DMS 273 treated with DMSO at 0.1 percent for 48 hours (cell line): ENCODE measurements at regions not wholly inside any gene's neighbourhood (a gene's known extent, or its start where the extent isn't known, plus 50 kb on each side); places are given as distances from the start of the nearest gene placed in this dataset.
"Not testable (repeated sequence)": the region's sequence is repeated elsewhere in the genome, so short reads cannot be mapped to it uniquely, and the experiment has no call there.

Experiments
- DNase-seq: peaks from one replicate; lab custom pipeline; 2025; lab: John Stamatoyannopoulos, UW

DNA sequence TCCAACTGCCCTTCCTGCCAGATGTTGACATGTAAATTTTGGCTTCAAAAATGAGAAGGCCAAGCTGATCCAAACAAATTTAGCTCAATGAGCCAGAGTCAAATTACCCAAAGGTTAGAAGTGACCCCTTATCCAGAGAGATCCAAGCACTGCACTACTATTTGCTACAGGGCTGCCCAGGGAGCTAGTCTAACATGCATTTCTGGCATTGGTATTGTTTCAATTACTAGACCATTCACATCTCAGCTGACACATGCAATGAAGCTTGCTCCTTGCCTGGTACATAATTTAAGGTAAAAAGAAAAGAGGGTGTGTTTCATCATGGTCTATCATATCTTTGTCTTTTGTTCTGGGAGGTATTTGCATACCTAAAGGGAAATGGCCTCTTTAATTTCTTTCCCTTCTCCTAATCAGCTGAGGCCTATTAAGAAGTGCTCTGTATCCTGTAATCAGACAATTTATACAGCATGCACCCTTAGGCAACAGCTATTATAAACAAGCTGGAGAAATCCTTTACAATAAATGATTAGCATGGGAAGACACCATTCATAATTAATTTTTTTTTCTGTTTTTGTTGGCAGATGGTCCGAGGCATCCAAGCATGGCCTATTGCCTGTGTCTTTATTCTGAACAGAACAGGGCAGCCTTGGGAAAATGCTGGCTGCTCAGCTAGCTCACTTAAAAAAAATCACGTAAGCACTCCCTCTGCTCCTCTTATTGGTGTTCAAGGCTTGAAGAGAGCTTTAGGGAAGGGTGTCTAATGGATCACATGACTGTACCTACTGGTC lies 161.5 kb upstream of the SALL1 start:
- DNase-seq: no peak

DNA sequence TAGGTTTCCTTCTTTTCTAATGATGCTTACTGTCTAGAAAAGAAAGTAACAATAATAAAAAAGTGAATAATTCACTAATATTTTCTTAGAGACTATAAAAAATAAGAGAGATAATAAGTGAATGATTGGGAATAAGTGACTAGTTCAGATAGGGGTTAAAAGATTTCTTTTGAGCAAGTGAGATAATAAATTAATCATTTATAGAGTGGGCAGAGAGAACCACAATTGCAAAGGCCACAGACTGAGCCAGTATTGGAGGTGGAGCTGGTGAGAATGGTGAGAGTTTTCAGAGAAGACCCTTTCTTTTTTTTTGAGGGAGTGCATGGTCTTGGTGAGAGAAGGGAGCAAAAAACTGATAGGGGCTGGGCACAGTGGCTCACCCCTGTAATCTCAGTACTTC lies 159.1 kb upstream of the SALL1 start:
- DNase-seq: no peak

DNA sequence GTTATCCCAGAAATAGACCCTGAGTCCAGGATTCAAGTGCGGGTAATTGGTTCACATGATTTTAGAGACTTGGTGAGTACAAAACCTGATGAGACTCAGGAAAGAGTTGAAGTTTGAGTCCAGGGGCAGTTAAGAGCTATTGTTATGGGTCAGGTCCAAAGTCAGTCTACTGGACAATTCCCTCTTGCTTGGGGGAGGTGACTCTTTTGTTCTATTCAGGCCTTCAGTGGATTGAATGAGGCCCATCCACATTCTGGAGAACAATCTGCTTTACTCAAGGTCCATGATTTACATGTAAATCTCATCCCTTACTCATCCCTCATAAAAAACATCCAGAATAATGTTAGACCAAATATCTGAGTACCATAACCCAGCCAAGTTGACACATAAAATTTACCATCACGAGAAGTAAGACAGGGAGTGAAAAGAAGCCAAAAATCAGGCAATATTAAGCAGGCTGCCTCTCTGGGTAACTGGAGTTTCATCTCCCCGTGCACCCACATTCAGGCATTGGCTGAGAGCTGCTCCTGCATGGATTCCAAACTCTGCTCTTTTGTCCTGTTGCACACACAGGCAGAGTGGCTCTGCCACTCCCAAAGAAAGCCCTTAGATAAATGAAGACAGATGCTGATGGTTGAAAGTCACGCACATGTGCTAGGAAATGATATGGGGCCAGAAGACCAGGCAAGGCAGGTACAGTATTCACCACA lies 156.0 kb upstream of the SALL1 start:
- DNase-seq: no peak

DNA sequence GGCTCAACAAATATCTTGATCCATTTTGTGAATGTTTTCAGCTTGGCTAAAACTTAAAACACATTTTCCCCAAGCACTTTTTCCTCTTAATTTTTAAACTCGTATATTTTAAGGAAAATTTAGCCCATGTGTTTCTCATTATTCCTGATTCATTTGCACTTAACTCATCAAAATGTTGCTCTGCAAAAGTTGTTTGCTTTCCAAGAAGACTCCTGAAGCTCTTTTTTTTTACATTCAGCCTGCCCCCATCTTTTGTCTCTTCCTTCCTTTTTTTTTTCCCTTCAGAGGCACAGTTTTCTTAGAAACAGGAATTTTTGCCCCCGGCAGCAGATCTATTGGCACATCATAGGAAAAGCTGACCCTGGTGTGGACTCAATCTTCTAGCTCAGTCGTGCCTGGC lies 155.0 kb upstream of the SALL1 start:
- DNase-seq: no peak

DNA sequence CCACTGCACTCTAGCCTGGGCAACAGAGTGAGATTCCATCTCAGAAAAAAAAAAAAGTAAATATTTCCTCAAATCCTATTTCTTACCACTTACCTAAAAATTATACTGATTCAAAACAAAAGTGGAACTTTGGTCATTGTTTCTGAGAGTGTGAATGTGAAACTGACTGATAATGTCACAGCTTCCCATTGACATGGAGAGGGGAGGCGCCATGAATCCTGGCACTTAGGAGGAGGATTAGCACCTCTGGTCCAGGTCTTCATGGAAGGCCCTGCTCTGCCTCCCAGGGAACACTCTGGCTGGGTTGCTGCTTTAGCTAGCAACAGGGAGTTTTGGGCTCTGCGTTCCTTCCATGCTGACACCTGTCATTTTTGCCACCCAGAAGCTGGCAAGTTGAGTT lies 154.3 kb upstream of the SALL1 start:
- DNase-seq: no peak

DNA sequence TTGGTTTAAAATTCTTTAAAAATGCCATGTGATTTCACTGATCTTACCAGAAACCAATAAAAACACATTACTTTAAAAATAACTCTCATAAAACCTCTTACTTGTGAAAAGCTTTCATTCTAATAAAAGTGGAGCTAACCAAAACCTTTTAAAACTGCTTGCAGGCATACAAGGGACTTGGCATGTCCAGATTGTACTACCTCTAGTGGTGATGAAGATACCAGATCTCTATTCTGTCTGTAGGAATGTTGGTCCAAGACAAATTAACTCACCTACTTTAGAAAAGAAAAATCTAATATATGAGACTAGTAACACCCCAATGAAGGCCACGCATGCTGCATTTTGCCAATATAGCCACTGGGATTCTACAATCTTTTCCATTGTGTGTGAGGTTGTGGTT lies 151.0 kb upstream of the SALL1 start:
- no peak for DNase-seq

DNA sequence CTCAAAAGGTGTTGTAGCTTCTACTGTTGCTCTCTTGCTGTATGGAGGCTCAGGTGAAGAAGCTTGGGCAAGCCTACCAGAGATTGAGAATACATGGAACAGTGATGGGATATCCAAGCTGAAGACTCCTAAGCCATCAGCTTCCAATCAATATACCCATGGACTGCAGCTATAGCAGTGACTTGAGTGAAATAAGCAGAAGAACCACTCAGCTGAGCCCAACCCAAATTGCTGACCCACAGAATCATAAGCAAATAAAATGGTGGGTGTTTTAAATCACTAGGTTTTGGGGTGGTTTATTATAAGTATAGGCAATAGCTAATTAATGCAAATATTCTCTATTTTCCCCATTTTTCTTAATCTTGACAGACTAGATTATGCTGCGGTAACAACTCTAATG lies 147.7 kb upstream of the SALL1 start:
- DNase-seq: no peak

DNA sequence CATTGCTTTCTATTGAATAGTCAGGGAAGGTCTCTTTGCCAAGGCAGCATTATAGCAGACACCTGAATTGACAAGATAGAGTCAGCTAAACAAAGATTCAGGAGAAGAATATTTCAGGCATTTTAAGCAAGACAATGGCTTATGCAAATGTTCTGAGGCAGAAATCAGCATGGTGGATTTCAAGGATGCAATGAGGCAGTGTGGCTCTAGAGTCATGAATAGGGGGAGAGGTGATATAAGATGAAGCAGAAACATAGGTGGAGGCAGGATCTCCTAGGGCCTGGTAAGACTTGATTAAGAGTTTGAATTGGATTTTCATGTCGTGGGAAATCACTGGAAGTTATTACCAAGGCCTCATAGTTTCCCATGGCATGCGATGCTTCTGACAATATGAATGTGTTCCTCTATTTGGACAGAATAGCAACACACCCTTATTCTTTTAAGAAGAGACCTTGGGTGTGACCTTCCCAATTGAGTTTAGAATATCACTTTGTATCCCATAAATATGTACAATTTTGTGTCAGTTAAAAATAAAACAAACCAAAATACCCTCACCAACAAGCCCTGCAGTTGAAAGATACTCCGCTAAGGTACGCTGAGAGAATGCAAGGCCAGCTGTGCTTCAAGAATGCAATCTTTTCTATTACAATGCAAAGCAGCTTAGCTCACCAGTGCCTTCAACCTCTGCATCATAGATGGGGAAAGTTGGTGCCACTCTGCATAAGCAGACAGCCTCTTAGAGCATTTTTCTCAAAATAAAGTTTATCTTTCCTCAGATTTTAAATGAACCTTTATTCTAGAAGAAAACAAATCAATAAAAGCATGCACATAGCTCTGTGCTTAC lies 139.6 kb upstream of the SALL1 start:
- DNase-seq: no peak

DNA sequence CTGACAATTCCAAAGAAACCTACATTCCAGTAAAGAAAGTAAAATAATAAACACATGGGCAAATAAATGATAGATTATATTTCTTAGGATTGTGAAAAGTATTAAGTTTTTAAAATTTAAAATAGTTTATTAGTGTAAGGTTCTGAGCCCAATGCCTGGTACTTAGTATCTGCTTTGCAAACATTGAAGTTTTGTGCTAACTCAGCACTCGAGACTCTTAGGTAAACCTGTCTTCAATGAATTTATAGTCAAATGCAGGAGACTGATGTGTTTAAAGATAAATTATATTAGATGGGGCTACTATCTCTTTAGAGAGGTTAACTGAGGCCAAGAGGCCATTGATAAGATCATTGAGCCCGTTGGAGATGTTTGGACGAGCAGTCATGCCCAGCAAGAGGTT lies 138.3 kb upstream of the SALL1 start:
- no peak for DNase-seq

DNA sequence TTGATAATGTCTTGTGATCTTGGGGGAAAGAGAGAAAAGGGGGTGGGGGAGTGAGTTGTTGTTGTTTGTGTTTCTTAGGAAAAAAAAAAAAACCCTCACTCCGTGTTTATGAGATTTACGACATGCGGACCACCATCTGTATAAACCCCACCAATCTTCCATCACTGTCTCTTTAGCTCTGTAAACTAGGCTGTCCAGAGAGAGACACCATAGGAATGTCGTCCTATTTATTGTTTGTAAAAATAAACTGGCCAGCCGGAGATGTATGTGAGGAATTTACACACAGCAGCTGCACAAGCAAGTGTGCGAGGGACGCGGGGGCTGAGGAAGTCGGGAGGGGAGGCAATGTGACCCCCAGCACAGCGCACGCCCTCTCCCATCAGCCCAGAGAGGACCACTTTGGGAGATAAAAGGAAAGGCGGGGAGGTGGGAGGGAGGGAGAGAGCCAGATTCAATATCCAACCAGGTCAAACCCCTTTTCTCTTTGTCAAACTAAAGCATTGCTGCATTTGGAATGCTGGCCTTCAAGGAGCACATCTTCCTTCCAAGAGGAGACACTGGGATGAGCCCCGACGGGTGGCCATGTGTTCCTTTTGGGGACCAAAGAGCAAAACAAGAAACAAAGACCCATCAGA lies 136.2 kb upstream of the SALL1 start:
- no peak for DNase-seq

DNA sequence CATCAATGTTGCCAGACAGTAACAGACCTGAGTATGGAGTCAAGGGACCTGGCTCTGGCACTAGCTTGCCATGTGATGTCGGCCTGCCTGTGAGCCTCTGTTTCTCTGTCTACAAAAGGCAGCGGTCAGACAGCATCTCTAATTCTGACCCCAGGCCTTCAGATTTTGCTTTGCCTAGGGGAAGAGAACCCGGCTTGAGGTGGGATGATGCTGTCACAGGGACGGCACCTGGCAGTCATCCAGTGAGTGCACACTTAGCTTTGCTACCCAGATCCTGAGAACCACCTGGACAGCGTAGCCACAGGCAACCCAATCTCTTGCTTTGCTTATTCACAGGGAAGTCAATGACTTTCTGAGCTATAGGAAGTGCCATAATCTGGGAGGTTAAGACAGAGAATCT lies 135.2 kb upstream of the SALL1 start:
- DNase-seq: no peak

DNA sequence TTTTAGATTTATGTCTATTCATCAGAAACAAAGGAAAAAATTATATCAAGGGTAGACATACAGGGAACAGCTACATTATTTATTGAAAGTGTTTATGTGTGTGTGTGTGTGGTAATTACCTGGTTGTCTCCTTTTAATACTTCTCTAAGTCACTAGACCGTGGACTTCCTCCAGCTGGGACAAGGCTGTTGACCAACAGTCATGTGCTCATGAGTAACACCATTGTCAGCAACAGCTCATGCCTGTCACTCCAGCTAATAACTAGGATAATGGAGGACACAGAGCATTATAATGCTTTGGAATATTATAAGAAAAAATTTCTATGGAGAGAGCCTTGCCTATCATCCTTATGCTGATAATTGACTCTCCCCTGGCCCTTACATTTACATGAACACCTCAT lies 125.3 kb upstream of the SALL1 start:
- no peak for DNase-seq

DNA sequence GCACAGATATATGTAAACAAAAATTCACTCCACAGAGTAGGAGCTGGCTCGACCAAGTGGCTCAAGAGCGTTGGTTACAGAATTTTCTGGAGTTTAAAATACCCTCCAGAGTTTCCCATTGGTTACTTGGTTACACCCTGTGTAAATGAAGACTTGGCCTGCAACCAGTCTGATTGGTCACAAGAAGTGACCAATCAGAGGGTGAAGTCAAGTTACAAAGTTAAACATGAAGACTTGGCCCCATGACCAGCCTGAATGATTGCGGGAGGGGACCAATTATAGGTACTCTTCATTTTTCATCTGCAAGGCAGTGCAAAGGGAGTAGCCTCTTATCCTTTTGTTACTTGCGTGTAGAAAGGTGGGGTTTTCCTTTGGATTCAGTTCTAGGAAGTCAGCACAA lies 121.3 kb upstream of the SALL1 start:
- no peak for DNase-seq

DNA sequence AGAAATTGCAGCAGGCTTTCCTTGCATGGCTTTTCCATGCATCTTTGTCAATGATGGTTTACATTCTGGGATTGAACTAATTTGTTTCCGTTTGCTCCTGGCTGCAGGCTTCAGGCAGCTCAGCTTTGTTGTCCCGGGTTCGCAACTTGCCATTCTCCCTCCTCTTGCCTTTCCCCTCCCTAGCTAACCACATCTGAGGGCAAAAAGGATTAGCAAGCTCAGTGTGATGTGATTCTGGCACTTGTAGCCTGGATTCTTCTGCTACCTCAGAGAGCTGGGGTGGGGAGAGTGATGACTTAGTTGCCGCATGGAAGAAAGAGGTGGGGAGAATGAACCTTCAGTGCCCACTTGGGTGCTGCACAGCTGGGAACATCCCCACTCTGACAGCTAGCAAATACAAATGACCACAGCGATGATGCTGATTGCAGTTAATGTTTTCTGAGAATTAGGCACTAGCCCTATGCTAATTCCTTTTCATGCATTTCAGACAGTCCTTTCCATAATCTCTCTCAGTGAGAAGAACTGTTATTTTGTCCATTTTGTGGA lies 120.2 kb upstream of the SALL1 start:
- DNase-seq: no peak

DNA sequence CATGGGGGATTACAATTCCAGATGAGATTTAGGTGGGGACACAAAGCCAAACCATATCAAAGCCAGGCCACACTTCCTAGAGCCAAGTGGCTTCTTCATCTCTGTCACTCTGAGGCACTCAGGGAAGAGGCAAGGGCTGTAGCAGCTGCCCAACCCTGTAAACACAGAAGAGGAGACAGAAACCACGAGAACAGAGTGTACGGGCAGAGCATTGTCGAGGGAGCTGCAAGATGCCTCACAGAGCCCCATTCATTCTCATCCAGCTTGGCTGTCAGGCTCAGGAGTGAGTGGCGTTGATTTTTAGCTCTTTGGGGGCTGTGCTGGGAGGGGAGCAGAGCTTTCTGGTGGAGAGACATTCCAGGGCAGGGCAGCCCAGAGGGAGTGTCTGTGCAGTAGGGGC lies 117.2 kb upstream of the SALL1 start:
- DNase-seq: no peak

DNA sequence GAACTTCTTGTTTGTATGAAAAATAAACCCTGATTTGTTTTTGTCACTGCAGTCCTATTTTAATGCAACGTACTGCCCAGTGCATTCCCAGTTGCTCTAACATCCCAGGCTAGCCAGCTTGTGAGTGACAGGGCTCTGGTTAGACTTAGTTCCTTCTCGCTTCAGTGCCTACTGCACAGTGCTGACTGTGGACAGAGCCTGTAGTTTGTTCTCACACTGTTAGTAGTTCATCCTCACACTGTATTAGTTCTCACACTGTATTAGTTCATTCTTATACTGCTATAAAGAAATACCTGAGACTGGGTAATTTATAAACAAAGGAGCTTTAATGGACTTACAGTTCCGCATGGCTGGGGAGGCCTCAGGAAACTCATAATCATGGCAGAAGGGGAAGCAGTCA lies 116.6 kb upstream of the SALL1 start:
- no peak for DNase-seq

DNA sequence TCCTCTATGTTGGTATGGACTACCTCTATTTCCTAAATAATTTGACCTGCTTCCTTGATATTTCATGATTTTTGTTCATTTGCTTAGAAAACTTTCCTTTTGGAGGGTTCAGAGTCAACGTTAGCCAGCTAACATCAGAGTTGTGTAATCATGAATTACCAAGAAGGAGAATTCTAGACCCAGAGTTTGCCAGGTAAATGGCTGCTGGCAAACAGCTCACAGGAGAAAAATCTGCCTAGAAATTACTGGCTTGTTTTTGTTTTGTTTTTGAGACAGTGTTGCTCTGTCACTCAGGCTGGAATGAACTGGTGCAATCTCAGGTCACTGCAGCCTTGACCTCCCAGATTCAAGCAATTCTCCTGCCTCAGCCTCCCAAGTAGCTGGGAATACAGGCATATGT lies 111.4 kb upstream of the SALL1 start:
- DNase-seq: no peak

DNA sequence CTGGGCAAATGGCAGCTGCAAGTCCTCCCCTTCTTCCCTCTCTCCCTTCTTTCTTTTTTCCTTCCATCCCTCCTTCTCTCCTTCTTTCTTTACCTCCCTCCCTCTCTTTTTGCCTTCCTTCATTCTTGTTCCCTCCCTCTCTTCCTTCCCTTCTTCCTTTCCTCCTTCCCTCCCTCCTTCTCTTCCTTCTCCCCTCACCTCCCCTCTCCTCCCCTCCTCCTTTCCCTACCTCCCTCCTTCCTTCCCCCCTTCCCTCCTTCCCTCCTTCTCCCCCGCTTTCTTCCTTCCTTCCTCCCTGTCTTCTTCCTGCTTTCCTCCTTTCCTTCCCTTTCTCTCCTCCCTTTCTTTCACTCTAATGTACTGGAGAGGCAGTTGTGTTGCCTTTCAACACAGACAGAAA lies 110.8 kb upstream of the SALL1 start:
- DNase-seq: no peak

DNA sequence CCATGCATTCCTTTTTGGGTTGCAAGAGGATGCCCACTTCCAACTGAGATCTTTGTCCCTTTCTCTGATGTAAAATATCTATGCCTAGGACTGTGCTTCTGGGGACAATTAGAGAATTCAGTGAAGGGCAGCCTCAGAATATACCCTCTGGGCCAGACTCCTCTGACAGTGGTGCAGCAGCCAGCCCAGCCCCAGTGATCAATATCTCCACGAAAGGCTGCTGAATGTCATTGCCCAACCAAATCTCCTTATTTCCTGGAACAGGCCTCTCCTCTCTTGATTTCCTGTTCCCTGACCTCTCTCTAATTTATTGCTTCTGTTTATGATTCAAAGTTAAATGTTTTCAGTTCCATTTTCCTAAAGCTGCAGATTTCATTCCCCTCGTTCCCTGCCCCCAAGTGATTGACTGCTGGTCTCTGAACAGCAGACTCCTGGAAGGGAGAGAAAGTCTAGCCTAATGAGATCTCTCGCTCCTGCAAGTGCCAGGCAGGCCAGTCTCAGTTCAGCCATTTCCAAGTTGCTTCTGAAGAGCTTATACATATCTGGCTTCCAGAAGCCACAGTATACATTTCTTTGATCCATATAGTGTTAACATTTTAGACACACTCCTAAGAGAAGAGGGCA lies 104.4 kb upstream of the SALL1 start:
- DNase-seq: no peak

DNA sequence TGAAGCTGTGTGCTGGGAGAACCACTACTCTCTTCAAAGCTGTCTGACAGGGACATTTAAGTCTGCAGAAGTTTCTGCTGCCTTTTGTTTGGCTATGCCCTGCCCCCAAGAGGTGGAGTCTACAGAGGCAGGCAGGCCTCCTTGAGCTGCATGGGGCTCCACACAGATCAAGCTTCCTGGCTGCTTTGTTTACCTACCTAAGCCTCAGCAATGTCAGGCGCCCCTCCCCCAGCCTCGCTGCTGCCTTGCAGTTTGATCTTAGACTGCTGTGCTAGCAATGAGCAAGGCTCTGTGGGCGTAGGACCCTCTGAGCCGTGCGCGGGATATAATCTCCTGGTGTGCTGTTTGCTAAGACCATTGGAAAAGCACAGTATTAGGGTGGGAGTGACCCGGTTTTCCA lies 103.3 kb upstream of the SALL1 start:
- DNase-seq: not testable (repeated sequence)

DNA sequence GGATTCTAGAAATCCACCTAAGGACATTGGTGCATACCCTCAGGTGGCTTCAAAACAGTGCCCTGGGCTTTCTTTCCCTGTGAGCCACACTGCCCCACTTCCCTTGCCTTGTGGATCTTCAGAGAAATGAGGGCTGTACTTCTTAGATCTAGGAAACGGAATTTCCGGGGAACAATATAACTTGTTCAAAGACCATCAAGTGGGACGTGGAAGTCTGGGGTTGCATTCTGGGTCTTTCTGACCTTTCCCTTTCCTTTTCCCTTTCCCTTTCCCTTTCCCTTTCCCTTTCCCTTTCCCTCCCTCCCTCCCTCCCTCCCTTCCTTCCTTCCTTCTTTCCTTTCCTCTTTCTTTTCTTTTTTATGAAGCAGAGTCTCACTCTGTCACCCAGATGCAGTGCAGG lies 97.1 kb upstream of the SALL1 start:
- no peak for DNase-seq

DNA sequence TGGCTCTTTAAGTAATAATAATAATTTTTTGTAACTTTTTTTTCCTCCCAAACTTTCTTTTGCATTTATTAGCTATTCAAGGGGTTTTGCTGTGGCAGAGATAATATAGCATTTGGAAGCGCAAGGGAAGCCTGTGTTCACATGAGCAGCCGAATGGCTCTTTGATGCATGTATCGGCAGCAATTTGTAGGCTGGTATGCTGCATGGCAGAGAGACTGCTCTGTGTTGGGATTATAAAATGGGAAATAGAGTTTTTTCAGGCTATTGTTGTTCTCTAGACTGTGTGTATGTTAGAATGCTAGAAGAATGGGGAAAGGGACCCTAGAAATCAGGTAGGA lies 94.6 kb upstream of the SALL1 start:
- no peak for DNase-seq
